Osteocyte (in vitro differentiated cells): ENCODE measurements at regions not wholly inside any gene's neighbourhood (a gene's known extent, or its start where the extent isn't known, plus 50 kb on each side); places are given as distances from the start of the nearest gene placed in this dataset.

Experiments used
- DNase-seq: peaks from one replicate; pipeline ENCODE4 v3.0.0; 2021; ENCODE audit warnings: mixed read lengths; ENCODE audit not compliant: unreplicated experiment; ENCODE audit errors: extremely low spot score
- H3K27ac Mint-ChIP-seq: one replicate; pipeline ENCODE4 v1.8.0; 2021; ENCODE audit warnings: mild to moderate bottlenecking, mixed read lengths; ENCODE audit not compliant: unreplicated experiment
- H3K27me3 Mint-ChIP-seq: one replicate; pipeline ENCODE4 v1.8.0; 2021; ENCODE audit warnings: mixed read lengths; ENCODE audit not compliant: unreplicated experiment
- H3K36me3 Mint-ChIP-seq: one replicate; pipeline ENCODE4 v1.8.0; 2021; ENCODE audit warnings: mixed read lengths; ENCODE audit not compliant: unreplicated experiment
- H3K4me1 Mint-ChIP-seq: one replicate; pipeline ENCODE4 v1.8.0; 2021; ENCODE audit warnings: mixed read lengths; ENCODE audit not compliant: unreplicated experiment
- H3K4me3 Mint-ChIP-seq: one replicate; pipeline ENCODE4 v1.8.0; 2021; ENCODE audit warnings: mild to moderate bottlenecking, moderate library complexity, mixed read lengths; ENCODE audit not compliant: unreplicated experiment
- H3K9me3 Mint-ChIP-seq: one replicate; pipeline ENCODE4 v1.8.0; 2021; ENCODE audit warnings: mixed read lengths; ENCODE audit not compliant: unreplicated experiment
- TF ChIP-seq, protein P1 (sequence below): fragments of 200-600 bp; sonication (generic); IDR thresholded peaks from 2 replicates; pipeline ENCODE4 v1.5.0; 2021; ENCODE audit warnings: antibody characterized with exemption, mild to moderate bottlenecking, moderate library complexity

- no peak for DNase-seq
- no peaks in the 10 kb centered on the region for H3K27me3 Mint-ChIP-seq
- H3K9me3 Mint-ChIP-seq, result no peaks in the 10 kb centered on the region
- no peaks in the 10 kb centered on the region for H3K36me3 Mint-ChIP-seq
- H3K4me1 Mint-ChIP-seq, result peaks cover 2% of the 10 kb centered on the region
- H3K27ac Mint-ChIP-seq, result no peak overlapping the region
- TF ChIP-seq, protein P1, sequence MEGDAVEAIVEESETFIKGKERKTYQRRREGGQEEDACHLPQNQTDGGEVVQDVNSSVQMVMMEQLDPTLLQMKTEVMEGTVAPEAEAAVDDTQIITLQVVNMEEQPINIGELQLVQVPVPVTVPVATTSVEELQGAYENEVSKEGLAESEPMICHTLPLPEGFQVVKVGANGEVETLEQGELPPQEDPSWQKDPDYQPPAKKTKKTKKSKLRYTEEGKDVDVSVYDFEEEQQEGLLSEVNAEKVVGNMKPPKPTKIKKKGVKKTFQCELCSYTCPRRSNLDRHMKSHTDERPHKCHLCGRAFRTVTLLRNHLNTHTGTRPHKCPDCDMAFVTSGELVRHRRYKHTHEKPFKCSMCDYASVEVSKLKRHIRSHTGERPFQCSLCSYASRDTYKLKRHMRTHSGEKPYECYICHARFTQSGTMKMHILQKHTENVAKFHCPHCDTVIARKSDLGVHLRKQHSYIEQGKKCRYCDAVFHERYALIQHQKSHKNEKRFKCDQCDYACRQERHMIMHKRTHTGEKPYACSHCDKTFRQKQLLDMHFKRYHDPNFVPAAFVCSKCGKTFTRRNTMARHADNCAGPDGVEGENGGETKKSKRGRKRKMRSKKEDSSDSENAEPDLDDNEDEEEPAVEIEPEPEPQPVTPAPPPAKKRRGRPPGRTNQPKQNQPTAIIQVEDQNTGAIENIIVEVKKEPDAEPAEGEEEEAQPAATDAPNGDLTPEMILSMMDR, result no peak
- no peak overlapping the region for H3K4me3 Mint-ChIP-seq
These were observed 133.0 kb downstream of the BTG1 start for GRCh38 chr12:92012691-92013090.

- TF ChIP-seq, protein P1, result no peak
- Mint-ChIP-seq H3K4me3 (no peak overlapping the region), H3K9me3 (no peaks in the 10 kb centered on the region), H3K4me1 (peaks cover 2% of the 10 kb centered on the region), H3K36me3 (no peaks in the 10 kb centered on the region), H3K27ac (no peak overlapping the region), H3K27me3 (no peaks in the 10 kb centered on the region)
- no peak for DNase-seq
These were observed 134.6 kb downstream of the BTG1 start for GRCh38 chr12:92010853-92011701.

DNA sequence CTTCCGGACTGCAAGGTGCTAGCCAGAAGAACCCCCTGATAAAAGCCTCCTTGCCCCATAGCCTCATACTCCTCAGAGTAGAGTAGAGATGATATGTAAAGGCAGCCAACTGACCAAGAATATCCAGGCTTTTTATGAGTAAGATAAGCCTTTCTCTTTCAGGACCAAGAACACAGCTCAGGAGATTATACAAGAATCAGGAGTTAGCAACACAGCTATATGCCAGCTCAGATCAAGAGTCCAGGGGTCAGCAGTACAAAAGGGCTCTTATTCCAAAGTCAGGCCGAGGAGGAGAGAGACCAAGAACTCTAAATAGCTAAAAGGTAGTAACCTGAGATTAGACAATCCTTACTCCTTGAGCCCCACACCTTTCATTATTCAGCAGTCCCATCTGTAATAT lies 135.3 kb downstream of the BTG1 start:
- TF ChIP-seq, protein P1, result no peak
- Mint-ChIP-seq H3K36me3 (no peaks in the 10 kb centered on the region), H3K4me1 (peaks cover 2% of the 10 kb centered on the region), H3K27me3 (no peaks in the 10 kb centered on the region), H3K27ac (no peak overlapping the region), H3K4me3 (no peak overlapping the region), H3K9me3 (no peaks in the 10 kb centered on the region)
- DNase-seq, result no peak

GRCh38 chr12:92008345-92008744 lies 137.3 kb downstream of the BTG1 start:
- Mint-ChIP-seq H3K27ac (no peak overlapping the region), H3K9me3 (no peaks in the 10 kb centered on the region), H3K27me3 (no peaks in the 10 kb centered on the region), H3K36me3 (no peaks in the 10 kb centered on the region), H3K4me1 (peaks cover 2% of the 10 kb centered on the region), H3K4me3 (no peak overlapping the region)
- no peak for DNase-seq
- TF ChIP-seq, protein P1, result no peak

DNA sequence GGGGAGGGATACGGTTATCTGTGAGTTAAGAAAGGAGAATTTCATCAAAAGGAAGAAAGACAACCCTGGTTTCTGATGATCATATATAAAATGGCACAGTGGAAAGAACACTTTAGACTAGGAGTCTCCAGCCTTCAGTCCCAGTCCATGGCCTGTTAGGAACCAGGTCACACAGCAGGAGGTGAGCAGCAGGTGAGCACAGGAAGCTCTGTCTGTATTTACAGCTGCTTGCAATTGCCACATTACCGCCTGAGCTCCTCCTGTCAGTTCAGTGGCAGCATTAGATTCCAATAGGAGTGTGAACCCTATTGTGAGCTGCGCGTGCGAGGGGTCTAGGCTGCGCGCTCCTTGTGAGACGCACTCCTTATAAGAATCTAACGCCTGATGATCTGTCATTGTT lies 137.9 kb downstream of the BTG1 start:
- Mint-ChIP-seq H3K4me3 (no peak overlapping the region), H3K4me1 (peaks cover 7% of the 10 kb centered on the region), H3K27me3 (no peaks in the 10 kb centered on the region), H3K36me3 (no peaks in the 10 kb centered on the region), H3K27ac (no peak overlapping the region), H3K9me3 (no peaks in the 10 kb centered on the region)
- no peak for DNase-seq
- TF ChIP-seq, protein P1, result no peak
